NCI-H2227 (cell line): ENCODE measurements at regions not wholly inside any gene's neighbourhood (a gene's known extent, or its start where the extent isn't known, plus 50 kb on each side); places are given as distances from the start of the nearest gene placed in this dataset.
"Not testable (repeated sequence)": the region's sequence is repeated elsewhere in the genome, so short reads cannot be mapped to it uniquely, and the experiment has no call there.

Source experiments
- DNase-seq: peaks from one replicate; lab custom pipeline; 2025; ENCODE audit not compliant: unreplicated experiment; lab: John Stamatoyannopoulos, UW

DNA sequence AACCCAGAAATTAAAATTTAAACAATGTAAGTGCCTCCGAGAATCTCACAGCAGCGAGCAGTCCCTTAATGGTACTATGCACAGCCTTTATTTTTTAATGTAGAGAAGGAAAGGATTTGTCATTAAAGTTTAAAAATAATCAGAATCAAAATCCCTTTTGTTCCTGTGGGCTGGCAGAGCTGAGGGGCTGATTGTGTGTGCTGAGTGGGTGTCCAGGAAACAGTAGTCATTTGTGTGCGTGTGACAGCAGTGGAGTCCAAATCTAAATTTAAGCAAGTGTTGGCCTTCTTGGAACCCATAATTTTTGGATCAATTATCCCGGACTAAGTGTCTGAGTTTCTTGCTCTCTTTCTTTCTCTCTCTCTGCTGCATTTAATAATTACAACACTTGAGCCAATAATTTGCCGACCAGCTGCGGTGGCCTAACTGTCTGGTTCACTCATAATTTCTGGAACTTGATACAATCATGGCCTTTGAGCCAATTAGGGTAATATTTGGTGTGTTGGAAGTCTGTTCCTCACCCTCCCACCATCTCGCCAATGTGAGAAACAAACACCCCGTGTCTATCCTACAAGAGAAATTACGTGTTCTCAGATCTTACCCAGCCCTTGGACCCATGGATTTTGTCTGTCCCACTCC is 528.0 kb downstream of the SOX6 start:
- peak; percentile 45 for DNase-seq

DNA sequence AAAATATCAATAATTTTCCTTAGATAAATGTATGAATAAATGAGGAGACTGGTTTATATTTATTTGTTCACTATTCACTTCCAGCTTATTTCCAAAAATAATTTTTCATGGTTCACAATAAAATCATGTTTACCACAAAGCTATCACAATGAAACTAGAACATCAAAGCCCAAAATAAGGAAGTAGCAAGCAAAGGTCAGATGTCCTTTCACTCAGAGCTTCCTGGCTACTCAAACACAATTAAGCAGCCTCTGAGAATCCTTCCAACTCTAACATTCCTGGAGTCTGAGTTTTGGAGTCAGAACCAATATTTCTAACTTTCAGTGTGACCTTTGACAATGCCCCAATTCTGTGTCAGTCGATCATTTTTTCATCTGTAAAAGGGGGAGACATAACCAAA is 527.0 kb downstream of the SOX6 start:
- DNase-seq, result no peak

DNA sequence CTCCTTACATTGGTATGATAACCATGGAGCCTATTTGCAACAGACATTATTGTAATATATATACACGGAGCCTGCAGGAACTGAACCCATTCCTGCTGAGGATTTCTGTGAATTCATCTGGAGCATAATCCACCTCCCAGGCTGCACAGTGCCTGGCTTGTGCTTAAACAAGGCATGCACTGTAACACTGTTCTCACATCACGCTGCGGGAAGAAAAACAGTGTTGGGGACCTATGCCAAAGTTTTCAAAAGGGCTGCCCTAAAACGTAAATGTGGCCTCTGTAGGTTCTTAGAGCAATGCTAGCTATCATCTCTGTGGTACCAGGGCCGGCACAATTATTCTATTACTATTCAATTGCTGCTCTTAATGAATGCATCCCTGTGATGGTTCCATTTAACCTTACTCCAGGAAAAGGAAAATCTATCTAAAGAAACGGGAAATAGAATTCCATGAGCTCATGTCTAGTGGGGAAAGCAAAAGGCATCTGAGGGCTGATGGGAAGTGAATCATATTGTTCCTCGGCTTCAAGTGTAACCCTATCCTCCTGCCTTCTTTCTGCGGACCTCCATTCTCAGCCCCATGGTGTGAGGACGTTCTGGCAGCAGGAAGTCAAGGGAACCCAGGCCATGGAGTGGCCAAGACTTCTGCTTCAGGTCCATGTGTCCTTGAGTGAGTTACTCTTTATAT is 525.5 kb downstream of the SOX6 start:
- DNase-seq, result no peak

DNA sequence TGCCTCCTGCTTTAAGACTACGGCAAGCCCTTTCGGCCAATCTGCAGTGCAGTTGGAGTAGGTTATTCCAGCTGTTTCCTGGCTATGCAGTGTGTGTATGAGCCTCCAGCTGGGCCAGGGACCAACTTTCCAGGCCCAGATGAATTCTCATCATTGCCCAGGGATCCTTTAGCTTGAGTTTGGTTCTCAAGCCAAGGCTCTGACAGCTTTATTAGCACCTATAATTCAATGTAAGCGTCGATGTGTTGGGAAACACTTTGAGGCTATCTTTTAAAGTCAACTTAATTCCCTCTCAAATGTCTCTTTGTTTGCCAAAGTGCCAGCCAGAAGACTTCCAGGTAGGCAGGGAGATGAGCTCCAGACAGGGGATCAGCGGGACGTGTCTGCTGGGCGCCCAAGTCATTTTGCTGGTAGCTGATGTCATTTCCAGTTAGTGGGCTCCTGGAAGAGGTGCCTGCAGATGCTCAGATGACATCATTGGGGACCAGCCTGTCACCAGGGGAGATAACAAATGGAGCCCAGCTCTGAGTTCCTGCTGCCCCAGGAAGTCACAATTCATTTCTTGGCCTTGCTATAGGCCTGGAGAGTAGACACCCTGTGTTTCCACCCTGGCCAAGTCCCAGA is 520.4 kb downstream of the SOX6 start:
- no peak for DNase-seq

DNA sequence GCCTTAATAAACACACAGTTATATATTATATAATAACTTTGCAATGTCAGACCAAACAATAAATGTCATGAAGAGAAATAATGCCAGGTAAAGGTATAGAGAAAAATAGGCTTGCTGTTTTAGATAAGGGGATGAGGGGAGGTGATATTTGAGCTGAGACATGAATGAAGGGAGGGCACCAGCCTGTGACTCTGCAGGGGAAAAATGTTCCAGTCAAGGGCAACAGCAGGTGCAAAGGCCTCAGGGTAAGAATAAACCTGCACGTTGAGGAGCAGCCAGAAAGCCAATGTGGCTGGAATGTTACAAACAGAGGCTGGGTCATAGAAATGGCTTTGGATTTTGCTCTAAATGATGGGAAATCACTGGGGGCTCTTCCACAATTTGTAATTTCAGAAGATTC is 519.6 kb downstream of the SOX6 start:
- DNase-seq, result no peak

DNA sequence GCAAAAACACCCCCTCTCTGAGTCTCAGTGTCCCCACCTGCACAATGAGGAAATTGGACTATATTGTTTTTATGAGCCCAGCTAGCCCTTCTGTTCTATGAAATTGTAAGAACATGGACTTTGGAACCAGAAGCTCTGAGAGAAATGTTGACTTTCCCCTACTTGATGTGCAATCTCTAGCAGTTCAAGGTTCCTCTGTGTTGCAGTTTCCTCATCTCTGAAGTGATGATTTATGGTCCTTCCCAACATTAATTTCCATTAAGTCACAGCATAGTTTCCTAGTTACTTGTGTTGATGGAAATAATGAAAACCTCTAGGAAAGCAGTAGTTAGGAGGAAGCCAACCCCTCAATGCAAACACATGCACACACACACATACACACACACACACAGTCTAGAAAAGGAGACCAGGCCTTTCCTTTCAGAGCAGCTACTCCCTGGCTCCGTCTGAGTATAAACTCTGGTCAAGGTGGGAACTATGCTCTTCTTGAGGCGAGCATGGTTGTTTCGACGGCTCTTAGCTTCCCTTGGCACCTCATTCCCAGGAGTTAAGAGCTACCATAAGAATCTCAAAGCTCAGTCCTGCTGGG is 518.4 kb downstream of the SOX6 start:
- no peak for DNase-seq

DNA sequence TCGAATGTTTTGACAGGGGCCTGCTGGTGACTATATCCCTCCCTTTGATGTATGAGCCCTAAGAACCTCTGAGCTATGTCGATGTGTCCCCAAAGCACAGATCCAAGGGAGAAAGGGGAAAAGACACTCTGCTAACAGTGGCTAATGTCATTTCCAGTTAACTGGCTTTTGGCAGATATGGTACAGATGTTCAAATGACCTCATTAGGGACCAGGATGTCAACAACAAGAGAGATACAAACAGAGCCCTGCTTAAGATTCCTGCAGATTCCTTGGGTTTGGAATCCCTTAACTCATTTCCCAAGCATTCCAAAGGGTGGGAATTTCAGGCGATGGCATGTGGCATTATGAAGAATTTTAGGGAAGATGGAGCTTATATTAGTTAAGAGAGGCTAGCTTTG is 517.3 kb downstream of the SOX6 start:
- DNase-seq, result no peak

DNA sequence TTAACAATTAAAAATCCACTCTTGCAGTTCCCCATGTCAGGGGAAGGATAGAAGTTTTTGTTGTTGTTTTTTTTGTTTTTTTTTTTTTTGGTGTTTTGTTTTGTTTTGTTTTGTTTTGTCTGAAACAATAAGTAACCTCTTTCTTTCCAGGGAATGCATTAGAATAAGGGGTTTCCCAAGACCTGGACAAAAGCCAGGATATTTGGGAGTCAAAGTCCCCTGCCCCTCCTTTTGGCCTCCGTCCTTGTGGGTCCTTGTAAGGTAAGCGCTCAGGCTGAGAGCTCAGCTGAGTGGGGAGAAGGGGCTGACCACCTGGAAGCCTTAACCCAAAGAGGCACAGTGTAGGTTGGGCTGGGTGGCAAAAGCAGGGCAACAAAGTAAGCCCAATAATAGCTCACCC is 515.4 kb downstream of the SOX6 start:
- no peak for DNase-seq

DNA sequence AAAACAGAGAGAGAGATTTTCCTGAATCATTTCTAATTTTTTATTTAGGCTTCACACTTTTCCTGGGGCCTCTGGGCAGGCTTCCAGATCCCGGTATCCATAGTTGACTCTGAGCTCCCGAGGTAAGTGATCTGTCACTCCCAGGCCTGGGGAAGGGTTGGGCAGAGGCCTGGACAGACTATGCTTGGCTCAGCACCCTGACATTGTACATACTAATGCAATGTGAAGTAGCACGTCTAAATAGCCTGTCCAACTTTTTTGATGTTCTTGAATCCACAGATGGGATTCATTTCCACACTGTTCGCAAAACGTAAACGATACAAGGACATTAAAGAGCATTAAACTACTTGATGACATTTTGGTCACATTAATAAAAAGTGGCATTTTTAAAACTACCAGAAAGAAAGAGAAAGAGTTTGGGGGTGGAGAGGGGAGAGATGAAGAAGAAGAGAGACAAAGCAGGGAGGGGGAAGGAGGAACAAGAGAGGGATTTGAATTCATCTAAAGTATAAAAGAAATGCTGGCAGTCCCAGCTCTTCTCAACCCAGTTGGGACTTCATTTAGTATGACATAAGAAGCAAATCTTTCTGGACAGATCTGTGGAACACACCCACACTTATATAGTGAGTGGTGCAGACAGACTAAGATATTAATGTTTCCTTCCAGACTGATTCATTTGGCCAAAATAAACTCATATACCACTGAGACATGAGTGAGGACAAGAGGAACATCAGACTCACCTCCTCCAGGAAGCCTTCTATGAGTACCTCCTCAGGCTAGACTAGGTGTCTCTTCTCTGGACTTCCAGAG is 514.2 kb downstream of the SOX6 start:
- DNase-seq, result no peak

DNA sequence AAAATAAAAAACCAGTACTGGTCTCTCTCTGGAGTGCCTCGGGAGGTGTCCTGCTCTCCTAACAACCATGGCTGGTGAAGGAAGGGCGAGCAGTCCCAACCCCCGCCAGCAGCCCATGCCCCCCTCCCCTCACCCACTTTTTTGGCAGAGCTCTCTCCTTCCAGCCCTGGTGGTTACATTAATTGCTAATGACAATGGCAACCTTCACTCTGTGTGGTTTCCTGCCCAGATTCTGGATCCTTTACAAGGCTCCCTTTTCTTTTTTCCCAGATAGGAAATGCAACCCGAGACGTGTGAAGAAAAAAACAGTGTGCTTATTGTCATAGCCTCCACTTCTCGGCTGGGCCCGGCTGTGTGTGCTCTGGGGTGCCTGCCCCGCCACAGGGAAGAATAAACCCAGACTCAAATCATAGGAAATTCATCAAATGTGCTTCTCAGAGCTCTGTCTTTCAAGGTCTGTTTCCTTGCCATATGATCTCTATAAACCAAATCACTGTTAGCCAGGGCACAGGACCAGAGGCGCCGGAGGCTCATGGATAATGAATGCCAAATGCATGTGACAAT is 513.0 kb downstream of the SOX6 start:
- peak; percentile 38 for DNase-seq

DNA sequence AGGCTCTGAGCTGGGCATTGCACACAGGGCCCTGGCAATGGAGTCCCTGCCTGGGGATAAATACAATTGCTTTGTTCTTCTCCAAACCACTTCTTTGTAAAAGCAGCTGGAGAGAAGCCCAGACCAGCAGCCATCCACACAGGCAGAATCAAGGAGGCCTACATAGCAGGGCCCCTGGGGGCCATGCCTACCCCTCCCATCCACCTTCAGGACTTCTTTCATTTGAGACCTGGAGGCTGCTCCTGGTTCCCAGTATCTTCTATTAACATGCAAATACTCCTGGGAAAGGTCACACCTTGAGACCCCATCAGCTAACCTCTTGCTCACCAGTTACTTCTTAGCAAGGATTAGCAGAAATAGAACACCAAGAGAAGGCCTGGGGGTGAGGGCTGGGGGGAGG is 511.1 kb downstream of the SOX6 start:
- no peak for DNase-seq

DNA sequence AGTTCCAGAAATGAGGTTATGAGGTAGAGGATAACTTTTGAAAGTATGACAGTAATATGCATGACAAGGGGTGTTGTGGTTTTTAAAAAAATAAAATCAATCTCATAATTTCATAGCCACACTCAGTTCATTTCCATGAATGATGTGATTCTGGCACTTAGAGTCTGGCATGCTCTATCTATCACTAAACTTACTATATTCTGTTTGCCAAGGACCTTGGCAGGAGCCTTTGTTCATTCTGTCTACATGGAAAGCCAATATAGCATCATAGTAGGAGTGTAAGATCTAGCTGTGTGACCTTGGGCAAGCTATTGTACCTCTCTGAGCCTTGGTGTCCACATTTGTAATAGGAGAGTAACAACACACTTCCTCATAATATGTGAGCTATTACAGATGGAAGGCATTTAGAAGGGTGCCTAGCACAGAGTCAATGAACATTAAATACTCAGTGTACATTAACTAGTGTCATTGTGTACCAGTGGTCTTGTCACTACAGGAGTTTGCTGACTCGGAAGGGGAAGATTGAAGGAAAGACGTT is 507.6 kb downstream of the SOX6 start:
- no peak for DNase-seq

DNA sequence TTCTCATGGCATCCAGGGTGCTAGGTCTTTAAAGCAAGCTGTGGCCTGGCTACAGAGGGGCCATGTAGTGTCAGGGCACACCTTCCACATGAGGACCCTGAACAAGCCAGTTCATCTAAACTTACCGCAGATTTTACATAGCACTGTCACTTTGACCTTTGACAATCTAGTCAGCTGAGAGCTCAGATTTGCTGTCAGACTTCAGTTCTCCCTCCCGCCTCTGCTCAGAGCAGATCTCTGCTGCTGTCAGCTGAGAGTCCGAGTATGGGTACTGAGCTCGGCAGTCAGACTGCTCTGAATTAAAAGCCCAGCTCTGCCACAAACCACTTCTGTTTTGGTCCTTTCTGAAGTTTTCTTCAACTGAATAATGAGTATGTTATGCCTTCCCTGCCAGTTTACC is 507.1 kb downstream of the SOX6 start:
- no peak for DNase-seq

DNA sequence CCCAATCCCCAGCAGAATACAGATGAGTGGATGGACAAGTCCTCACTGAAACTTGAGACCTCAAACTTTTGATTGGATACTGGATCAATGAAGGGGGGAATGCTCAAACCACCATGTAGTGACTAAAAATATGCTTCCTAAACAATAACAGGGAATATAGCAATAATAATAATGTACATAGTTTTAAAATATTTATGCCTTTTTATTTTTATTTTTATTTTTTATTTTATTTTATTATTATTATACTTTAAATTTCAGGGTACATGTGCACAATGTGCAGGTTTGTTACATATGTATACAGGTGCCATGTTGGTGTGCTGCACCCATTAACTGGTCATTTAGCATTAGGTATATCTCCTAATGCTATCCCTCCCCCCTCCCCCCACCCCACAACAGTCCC is 506.0 kb downstream of the SOX6 start:
- DNase-seq, result not testable (repeated sequence)

DNA sequence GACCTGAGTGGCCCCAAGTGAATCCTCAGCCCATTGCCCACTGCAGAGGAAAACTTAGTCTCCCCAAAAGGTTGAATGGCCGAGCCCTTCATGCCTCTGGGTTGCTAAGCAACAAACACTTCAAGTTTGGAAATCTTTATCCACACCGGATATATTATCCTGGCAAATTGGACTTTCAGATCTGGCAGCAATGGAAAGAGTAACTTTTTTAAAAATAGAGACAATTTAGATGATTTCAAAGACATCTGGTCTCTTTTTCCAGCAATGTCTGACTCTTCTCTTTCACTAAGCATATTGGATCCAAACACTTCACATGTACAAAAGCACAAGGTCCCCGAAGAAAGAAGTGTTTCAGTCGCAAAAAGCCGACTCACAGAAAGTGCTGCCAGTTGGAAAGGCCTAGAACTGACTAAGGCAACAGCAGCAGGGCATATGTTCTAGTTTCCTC is 505.3 kb downstream of the SOX6 start:
- DNase-seq, result no peak

DNA sequence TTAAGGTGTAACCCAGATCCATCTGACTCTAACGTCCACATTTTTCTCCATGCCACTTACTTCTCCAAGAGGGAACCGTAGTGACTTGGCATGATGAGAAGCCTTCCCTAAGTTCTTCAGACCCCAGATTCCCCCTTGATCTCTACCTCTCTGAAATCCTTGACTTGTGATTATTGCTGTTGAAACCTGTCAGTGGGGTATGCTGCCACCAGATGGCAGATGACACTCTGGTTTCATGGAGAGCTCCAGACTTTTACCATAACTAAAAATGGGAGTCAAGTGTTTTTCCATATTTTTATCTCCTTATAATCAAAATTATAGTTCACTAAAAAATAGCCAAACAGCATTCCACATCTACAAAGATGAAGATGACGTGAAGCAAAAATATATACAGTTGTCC is 504.2 kb downstream of the SOX6 start:
- no peak for DNase-seq

DNA sequence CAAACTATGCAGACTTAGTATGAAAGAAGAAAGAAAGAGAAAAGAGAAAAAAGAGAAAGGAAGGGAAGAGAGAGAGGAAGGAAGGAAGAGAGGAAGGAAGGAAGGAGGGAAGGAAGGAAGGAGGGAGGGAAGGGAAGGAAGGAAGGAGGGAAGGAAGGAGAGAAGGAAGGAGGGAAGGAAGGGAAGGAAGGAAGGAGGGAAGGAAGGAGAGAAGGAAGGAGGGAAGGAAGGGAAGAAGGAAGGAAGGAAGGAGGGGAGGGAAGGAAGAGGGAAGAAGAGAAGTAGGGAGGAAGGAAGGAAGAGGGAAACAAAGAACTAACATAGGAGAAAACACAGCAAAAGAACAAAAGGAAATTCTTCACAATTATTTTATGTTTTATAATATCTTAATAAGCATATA is 502.1 kb downstream of the SOX6 start:
- DNase-seq, result no peak

DNA sequence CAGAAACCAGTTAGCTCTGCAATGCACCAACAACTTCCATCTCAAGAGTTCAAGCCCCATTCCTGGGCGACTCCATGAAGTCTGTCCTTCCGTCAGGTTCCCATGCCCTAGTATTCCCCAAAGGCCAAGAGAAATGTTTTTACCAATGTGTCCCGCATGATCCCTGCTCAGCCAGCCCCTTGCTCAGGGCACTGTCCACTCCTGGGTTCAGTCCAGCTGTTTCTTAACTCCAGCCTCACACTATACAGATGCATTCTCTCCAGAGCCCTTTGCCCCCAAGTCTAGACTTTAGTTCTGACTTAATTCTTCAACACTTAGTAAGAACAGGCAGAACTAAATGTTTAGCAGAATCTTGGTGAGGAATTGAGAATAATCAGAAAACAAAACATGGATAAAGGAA is 497.5 kb downstream of the SOX6 start:
- no peak for DNase-seq

DNA sequence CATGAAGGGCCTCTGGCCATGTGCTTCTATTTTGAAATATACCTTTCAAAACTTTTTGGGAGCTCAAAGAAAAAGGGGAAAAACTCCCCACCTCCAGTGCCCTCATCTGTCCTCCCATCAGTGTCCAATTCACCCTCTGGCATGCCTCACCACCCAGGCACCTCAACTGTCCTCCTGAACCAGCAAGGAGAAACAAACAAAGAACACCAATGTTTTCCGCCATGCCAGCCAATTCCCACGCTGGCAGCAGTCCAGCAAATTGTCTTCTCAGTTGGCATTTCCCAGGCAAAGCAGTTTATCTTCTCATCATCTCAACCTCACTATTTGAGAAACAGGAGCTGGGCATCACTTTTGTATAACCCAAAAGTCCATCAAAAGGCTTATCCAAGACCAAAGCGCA is 496.9 kb downstream of the SOX6 start:
- no peak for DNase-seq

DNA sequence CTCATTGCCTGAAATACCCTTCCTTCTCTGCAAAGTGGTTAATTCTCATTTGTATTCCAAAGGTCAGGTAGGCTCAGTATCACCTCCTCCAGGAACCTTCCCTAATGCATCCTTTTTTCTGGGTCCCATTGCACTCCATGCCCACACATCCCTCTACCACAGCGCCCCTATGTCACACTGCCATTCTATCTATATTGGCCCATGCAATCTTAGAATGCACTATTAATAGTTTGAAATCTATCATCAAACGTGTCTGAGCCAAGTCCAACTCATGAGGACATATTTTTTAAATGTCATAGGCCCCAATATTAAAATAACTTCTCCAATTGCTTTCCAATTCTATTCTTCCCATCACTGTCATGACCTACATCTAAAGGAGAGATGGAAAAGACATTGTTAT is 495.1 kb downstream of the SOX6 start:
- DNase-seq, result no peak

DNA sequence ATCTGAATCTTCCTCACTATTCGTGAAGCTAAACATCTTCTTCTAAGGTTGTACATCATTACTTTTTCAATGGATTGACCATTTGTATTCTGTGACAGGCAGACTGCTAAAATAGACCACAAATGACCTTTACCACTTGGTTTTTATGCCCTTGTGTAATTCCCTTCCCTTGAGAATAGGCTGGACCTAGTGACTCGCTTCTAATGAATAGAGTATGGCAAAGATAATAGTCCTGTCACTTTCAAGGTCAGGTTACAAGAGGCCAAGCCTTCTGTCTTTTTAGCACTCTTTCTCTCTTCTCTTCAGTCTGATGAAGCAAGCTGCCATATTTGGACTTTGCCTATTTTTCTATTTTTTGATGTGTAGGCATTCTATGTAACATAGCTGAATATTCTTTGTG is 492.9 kb downstream of the SOX6 start:
- peak; percentile 25 for DNase-seq
